Spleen (tissue), 7 donors: ENCODE measurements at regions not wholly inside any gene's neighbourhood (a gene's known extent, or its start where the extent isn't known, plus 50 kb on each side); places are given as distances from the start of the nearest gene placed in this dataset.

Experiments used
- CTCF ChIP-seq, 11 experiments: fragments of 200-600 bp in 7 of 11; fragments of 450-650 bp in 4 of 11; sonication (generic) in 4 of 11; IDR thresholded peaks in 8 of 11; conservative IDR thresholded peaks in 3 of 11; 1 replicate in 7 of 11; 2 replicates in 4 of 11; pipeline versions ENCODE4 v1.4.0 to v1.8.0; 2016 to 2021; ENCODE audit warnings: antibody characterized with exemption in 11 of 11, inconsistent platforms in 4 of 11, mild to moderate bottlenecking in 1 of 11
- POLR2A ChIP-seq, 3 donors: fragments of 450-650 bp; IDR thresholded peaks; one replicate each; pipeline ENCODE4 v1.5.1; 2017; ENCODE audit warnings: antibody characterized with exemption in 3 of 3, mild to moderate bottlenecking in 1 of 3
- POLR2AphosphoS5 ChIP-seq, 3 donors: sonication (generic); formaldehyde crosslinking; IDR thresholded peaks; one replicate each; pipeline ENCODE4 v1.5.1; 2017; ENCODE audit warnings: antibody characterized with exemption in 3 of 3
- donor health status: DM: no; HTN: no; CAD: no; lungs with moderate emphysema.
- donor health status: DM: no; HTN: no; CAD: no.
- donor health status: DM: no; HTN: no; CAD: no.

GRCh38 chr21:15498455-15498854, 231.3 kb upstream of the USP25 start:
- TF ChIP-seq POLR2A (IDR thresholded peaks at IDR 0.05) = no peak
- no peak for TF ChIP-seq CTCF (IDR thresholded peaks at IDR 0.05 in 8 of 11, conservative IDR thresholded peaks at IDR 0.05 in 3 of 11)
- no peak for TF ChIP-seq POLR2AphosphoS5 (IDR thresholded peaks at IDR 0.05)
